HTR-8/SVneo (cell line): ENCODE measurements at regions not wholly inside any gene's neighbourhood (a gene's known extent, or its start where the extent isn't known, plus 50 kb on each side); places are given as distances from the start of the nearest gene placed in this dataset.
"Not testable (repeated sequence)": the region's sequence is repeated elsewhere in the genome, so short reads cannot be mapped to it uniquely, and the experiment has no call there.

ENCODE experiments used
- DNase-seq: peaks from one replicate; pipeline ENCODE4 v3.0.0; 2011; ENCODE audit warnings: low spot score, mixed read lengths; ENCODE audit not compliant: insufficient read length
- FAIRE-seq: peaks from 2 replicates; lab custom pipeline; 2011; peaks lifted over from hg19 to GRCh38; lab: Jason Lieb, UNC

- DNase-seq (no peak), FAIRE-seq (peak; percentile 83)
Observed at GRCh38 chr11:103582351-103582909, 454.0 kb upstream of the DDI1 start.

GRCh38 chr11:103584021-103584420, 452.4 kb upstream of the DDI1 start:
- FAIRE-seq, result no peak
- DNase-seq, result no peak

GRCh38 chr11:103584720-103585119, 451.7 kb upstream of the DDI1 start:
- FAIRE-seq (no peak), DNase-seq (no peak)

- FAIRE-seq (no peak), DNase-seq (no peak)
Observed at GRCh38 chr11:103585401-103585800, 451.0 kb upstream of the DDI1 start.

- peak; percentile 71 for FAIRE-seq
- DNase-seq, result no peak
Observed at GRCh38 chr11:103585911-103586310, 450.5 kb upstream of the DDI1 start.

GRCh38 chr11:103586756-103587155, 449.7 kb upstream of the DDI1 start:
- FAIRE-seq, result no peak
- DNase-seq, result no peak

- no peak for DNase-seq
- peak; percentile 76 for FAIRE-seq
Observed at GRCh38 chr11:103587901-103588788, 448.3 kb upstream of the DDI1 start.

- no peak for DNase-seq
- no peak for FAIRE-seq
Observed at GRCh38 chr11:103591554-103591953, 444.9 kb upstream of the DDI1 start.

- DNase-seq (no peak), FAIRE-seq (peak; percentile 79)
Observed at GRCh38 chr11:103594283-103594682, 442.2 kb upstream of the DDI1 start.

GRCh38 chr11:103596315-103596714, 440.1 kb upstream of the DDI1 start:
- FAIRE-seq, result peak; percentile 91
- DNase-seq, result no peak

- FAIRE-seq, result peak; percentile 70
Observed at GRCh38 chr11:103601225-103601846, 435.1 kb upstream of the DDI1 start.

GRCh38 chr11:103602840-103603239, 433.6 kb upstream of the DDI1 start:
- no peak for FAIRE-seq
- no peak for DNase-seq

More at GRCh38 chr11:103601225-103601846, 435.1 kb upstream of the DDI1 start:
- DNase-seq, result peak; percentile 80

- FAIRE-seq, result no peak
- no peak for DNase-seq
Observed at GRCh38 chr11:103604310-103604709, 432.1 kb upstream of the DDI1 start.

- FAIRE-seq (peak; percentile 26), DNase-seq (no peak)
Observed at GRCh38 chr11:103608566-103608965, 427.9 kb upstream of the DDI1 start.

GRCh38 chr11:103609117-103610066, 427.0 kb upstream of the DDI1 start:
- peak; percentile 88 for DNase-seq
- peak; percentile 96 for FAIRE-seq

GRCh38 chr11:103610435-103610834, 426.0 kb upstream of the DDI1 start:
- DNase-seq (no peak), FAIRE-seq (no peak)

- FAIRE-seq, result peak; percentile 74
- not testable (repeated sequence) for DNase-seq
Observed at GRCh38 chr11:103611526-103612260, 424.7 kb upstream of the DDI1 start.

- FAIRE-seq, DNase-seq: not testable (repeated sequence)
Observed at GRCh38 chr11:103612451-103612850, 424.0 kb upstream of the DDI1 start.

GRCh38 chr11:103616586-103616985, 419.9 kb upstream of the DDI1 start:
- not testable (repeated sequence) for FAIRE-seq, DNase-seq
